GM18870 (cell line): ENCODE measurements at regions not wholly inside any gene's neighbourhood (a gene's known extent, or its start where the extent isn't known, plus 50 kb on each side); places are given as distances from the start of the nearest gene placed in this dataset.

Experiments
- ATAC-seq: cut with Tn5 transposase; IDR thresholded peaks from one replicate; pipeline ENCODE4 v1.9.1; 2021; ENCODE audit warnings: moderate library complexity; ENCODE audit not compliant: unreplicated experiment

- ATAC-seq: no peak
Measured at GRCh38 chr6:74782346-74782745, 423.5 kb downstream of the COL12A1 start.

- no peak for ATAC-seq
Measured at GRCh38 chr6:74780831-74781230, 425.0 kb downstream of the COL12A1 start.

- no peak for ATAC-seq
Measured at GRCh38 chr6:74768738-74769137, 437.1 kb downstream of the COL12A1 start.

- ATAC-seq: no peak
Measured at GRCh38 chr6:74768120-74768519, 437.7 kb downstream of the COL12A1 start.

DNA sequence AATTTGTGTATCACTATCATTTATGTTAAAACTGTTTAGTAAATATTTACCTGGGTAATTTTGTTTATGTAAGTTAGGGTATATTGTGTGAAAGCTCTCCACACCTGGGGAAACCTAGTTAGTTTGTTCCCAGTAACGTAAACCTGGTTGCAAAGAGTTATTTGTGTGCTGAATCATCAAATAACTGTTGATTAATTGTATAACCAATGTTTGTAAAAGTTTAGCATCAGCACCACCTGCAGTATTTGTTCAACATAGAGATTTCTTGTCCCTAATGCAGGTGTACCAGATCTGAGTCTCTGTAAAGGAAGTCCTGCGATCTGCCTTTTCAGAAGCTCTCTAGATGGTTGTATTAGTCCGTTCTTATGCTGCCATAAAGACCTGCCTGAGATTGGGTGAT lies 440.4 kb downstream of the COL12A1 start:
- no peak for ATAC-seq

DNA sequence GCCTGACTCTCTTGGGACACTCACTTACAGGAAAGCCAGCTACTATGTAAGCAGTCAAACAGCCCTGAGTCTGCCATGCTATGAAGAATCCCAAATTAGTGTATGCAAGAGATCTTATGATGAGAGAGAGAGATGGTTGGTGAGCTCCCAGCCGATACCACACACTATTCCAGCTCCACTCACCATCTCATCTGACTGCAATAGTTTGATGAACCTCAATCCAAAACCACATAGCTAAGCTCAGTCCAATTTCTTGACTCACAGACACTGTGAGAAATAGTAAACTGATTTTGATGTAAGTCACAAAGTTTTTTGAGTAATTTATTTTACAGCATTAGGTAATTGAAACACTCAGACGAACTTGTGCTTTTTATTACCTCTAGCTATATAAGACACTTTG lies 441.4 kb downstream of the COL12A1 start:
- ATAC-seq: no peak

DNA sequence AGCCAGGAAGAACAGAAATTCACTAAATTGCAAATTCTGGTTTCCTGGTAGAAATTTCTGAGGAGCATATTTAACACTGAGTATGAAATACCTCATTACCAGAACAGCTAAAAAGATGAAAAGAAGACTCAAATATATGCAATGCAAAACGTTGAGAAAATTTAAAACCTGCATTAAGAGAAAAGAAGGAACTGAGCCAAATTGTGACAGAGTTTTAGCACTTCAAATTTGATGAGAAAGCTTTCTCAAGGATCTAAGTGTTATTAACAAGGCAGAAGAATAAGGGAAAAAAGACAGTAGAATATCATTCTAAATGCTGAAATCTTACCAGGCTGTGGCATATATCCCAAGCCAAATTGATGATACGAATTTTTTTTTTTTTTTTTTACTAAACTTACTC lies 443.0 kb downstream of the COL12A1 start:
- ATAC-seq: no peak

DNA sequence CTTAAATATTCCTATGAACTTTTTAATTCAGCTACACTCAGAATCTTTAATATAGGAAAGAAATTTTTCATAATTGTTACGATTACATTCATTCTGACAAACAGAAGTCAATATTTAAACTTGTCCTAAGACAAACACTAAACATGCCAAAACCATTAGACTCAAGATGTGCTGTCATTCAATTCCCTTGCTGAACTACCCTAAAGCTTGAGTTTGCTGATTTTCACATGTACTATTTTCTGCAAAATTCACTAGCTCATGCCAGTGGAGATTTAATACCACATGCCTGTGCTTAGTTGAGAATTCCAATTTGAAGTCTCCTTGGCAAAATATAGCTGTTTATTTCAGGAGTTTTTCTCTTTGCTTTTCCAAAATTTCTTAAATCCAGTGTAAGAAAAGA lies 448.0 kb downstream of the COL12A1 start:
- no peak for ATAC-seq

GRCh38 chr6:74756923-74757322 lies 448.9 kb downstream of the COL12A1 start:
- ATAC-seq: no peak

DNA sequence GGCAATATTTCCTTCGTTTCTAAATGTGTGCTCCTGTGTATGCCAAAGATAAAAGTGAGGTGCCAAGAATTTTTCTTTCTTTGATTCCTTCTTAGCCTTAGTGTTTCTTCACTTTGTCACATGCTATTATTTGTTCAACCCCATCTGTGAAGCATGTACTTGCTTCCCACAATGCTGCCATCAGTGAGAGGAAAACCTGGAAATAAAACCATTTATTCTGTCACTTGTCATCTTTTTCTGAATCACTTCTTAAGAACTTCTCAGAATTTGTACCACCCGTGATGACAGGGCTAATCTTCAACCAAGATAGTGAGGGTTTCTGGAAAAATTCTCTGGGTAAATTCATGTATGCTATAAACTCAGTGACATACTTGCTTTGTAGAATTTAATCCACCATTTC lies 450.1 kb downstream of the COL12A1 start:
- no peak for ATAC-seq

GRCh38 chr6:74755196-74755595 lies 450.7 kb downstream of the COL12A1 start:
- ATAC-seq: no peak

- no peak for ATAC-seq
Measured at GRCh38 chr6:74753883-74754600, 451.8 kb downstream of the COL12A1 start.

GRCh38 chr6:74752303-74752702 lies 453.6 kb downstream of the COL12A1 start:
- no peak for ATAC-seq

GRCh38 chr6:74750826-74751225 lies 455.0 kb downstream of the COL12A1 start:
- ATAC-seq: no peak

- ATAC-seq: peak; percentile 93
Measured at GRCh38 chr6:74749211-74750147, 456.4 kb downstream of the COL12A1 start.

DNA sequence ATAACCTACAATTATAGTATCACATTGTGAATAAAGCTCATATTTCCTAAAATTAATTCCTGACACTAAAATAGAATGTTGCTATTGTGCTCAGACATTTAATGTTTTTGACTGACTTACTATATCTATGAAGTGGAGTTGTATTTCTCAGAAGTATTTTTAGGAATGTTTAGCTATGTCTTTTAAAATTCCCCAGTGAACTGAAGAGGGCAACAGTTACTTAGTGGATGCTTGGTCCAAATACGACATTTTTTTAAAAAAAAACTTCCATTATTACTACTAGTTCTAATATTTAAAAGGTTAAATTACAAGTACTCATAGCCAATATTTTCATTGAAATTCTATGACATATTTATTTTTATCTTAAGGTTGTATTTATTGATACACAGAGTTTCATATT lies 460.2 kb downstream of the COL12A1 start:
- no peak for ATAC-seq

GRCh38 chr6:74742793-74743508 lies 462.9 kb downstream of the COL12A1 start:
- peak; percentile 67 for ATAC-seq

- no peak for ATAC-seq
Measured at GRCh38 chr6:74741646-74742045, 464.2 kb downstream of the COL12A1 start.

- ATAC-seq: no peak
Measured at GRCh38 chr6:74735304-74735703, 470.5 kb downstream of the COL12A1 start.

DNA sequence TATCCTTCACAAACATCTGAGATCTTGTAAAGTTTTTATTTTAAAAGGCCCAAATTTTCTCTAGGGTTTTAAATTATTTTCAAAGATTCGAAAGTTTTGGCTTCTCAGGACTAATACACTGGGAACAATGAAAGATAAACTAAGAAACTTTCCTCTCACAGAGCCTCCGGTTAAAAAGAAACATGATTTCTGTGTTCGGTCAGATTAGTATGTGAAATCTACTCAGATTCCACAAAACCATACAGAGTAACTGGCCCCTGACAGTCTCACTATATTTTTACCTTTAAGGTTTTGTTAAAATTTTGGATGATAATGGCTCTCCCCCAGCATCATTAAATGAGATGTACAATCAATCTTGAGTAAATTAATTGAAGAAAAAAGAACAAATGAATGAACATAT lies 471.0 kb downstream of the COL12A1 start:
- no peak for ATAC-seq

- ATAC-seq: no peak
Measured at GRCh38 chr6:74733830-74734620, 471.8 kb downstream of the COL12A1 start.
